MCF 10A (cell line): ENCODE measurements at regions not wholly inside any gene's neighbourhood (a gene's known extent, or its start where the extent isn't known, plus 50 kb on each side); places are given as distances from the start of the nearest gene placed in this dataset.
"Not testable (repeated sequence)": the region's sequence is repeated elsewhere in the genome, so short reads cannot be mapped to it uniquely, and the experiment has no call there.

Experiments used
- BruUV-seq: library from RNA; stranded (reverse); fragments of 400-500 nt; replicated peaks from 2 replicates; lab custom pipeline; 2021; lab: Mats Ljungman, UMichigan
- CTCF ChIA-PET: fragments of 300-600 bp; sonication (Branson Sonifier 250); formaldehyde crosslinking; extraction: SDS; loops from one replicate; lab custom pipeline; 2021; ENCODE audit warnings: antibody characterized with exemption, inconsistent platforms; lab: Yijun Ruan, JAX
- POLR2A ChIA-PET: fragments of 300-600, 350-650 bp; sonication (Branson Sonifier 250); formaldehyde crosslinking; extraction: SDS; loops from one replicate; lab custom pipeline; 2020; ENCODE audit warnings: antibody characterized with exemption, inconsistent platforms; lab: Yijun Ruan, JAX
- DNase-seq: peaks from one replicate; pipeline ENCODE4 v3.0.0-alpha.2; 2018; ENCODE audit not compliant: unreplicated experiment
- H3K27ac Mint-ChIP-seq: one replicate; pipeline ENCODE4 v1.8.0; 2022; ENCODE audit warnings: mild to moderate bottlenecking, low read depth, mixed read lengths; ENCODE audit not compliant: unreplicated experiment
- H3K27me3 Mint-ChIP-seq: one replicate; pipeline ENCODE4 v1.8.0; 2022; ENCODE audit warnings: mixed read lengths; ENCODE audit not compliant: insufficient read depth, unreplicated experiment
- H3K36me3 Mint-ChIP-seq: one replicate; pipeline ENCODE4 v1.8.0; 2022; ENCODE audit warnings: mild to moderate bottlenecking, moderate library complexity, mixed read lengths; ENCODE audit not compliant: insufficient read depth, unreplicated experiment
- H3K4me1 Mint-ChIP-seq: one replicate; pipeline ENCODE4 v1.8.0; 2022; ENCODE audit warnings: mixed read lengths; ENCODE audit not compliant: insufficient read depth, unreplicated experiment
- H3K4me3 Mint-ChIP-seq: one replicate; pipeline ENCODE4 v1.8.0; 2022; ENCODE audit warnings: mild to moderate bottlenecking, moderate library complexity, mixed read lengths; ENCODE audit not compliant: unreplicated experiment
- H3K9me3 Mint-ChIP-seq: one replicate; pipeline ENCODE4 v1.8.0; 2022; ENCODE audit warnings: mixed read lengths; ENCODE audit not compliant: unreplicated experiment
- intact Hi-C: fragments of 100-400 bp; cut with micrococcal nuclease; formaldehyde crosslinking; loops from 2 replicates; pipeline ENCODE4 v1.14.1; 2022
- TF ChIP-seq, protein P1 (sequence below): fragments of 200-600 bp; IDR thresholded peaks from one replicate; pipeline ENCODE4 v1.8.0; 2022; ENCODE audit warnings: antibody characterized with exemption, mild to moderate bottlenecking; ENCODE audit not compliant: unreplicated experiment

DNA sequence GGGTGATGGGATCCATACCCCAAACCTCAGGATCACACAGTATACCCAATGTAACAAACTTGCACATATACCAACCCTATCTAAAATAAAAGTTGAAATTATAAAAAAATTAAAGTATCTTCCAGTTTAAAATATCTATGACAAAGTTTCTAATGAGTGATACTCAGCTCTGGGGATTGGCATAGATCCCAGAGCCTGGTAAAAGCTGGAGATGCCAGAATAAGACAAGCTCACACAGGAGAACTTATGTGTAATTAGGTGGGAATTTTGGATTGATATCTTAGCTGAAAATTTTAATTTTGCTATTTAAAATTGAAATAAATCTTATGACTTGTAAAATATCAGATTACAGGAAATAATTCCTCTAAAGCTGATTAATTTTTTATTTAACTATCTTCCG, 686.5 kb downstream of the GABRG1 start:
- CTCF ChIA-PET = interaction anchor here (1.0 to 2.1 kb wide), 5 partner anchors 160 to 679 kb away, joined by 3 to 12 read pairs (median 4); no protein-coding TSS in a partner anchor
- H3K9me3 Mint-ChIP-seq = no peaks in the 10 kb centered on the region
- H3K27me3 Mint-ChIP-seq = no peaks in the 10 kb centered on the region
- intact Hi-C loops = no loop called here
- peaks cover 6% of the 10 kb centered on the region for H3K36me3 Mint-ChIP-seq
- H3K4me1 Mint-ChIP-seq = peaks cover 10% of the 10 kb centered on the region
- BruUV-seq = no TSS peak
- TF ChIP-seq, protein P1, sequence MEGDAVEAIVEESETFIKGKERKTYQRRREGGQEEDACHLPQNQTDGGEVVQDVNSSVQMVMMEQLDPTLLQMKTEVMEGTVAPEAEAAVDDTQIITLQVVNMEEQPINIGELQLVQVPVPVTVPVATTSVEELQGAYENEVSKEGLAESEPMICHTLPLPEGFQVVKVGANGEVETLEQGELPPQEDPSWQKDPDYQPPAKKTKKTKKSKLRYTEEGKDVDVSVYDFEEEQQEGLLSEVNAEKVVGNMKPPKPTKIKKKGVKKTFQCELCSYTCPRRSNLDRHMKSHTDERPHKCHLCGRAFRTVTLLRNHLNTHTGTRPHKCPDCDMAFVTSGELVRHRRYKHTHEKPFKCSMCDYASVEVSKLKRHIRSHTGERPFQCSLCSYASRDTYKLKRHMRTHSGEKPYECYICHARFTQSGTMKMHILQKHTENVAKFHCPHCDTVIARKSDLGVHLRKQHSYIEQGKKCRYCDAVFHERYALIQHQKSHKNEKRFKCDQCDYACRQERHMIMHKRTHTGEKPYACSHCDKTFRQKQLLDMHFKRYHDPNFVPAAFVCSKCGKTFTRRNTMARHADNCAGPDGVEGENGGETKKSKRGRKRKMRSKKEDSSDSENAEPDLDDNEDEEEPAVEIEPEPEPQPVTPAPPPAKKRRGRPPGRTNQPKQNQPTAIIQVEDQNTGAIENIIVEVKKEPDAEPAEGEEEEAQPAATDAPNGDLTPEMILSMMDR = no peak
- no peak overlapping the region for H3K27ac Mint-ChIP-seq
- POLR2A ChIA-PET = interaction anchor here (0.6 to 0.9 kb wide), 3 partner anchors 36 to 518 kb away, joined by 3 to 4 read pairs (median 3); no protein-coding TSS in a partner anchor
- peak; percentile 4 for DNase-seq
- H3K4me3 Mint-ChIP-seq = no peak overlapping the region

DNA sequence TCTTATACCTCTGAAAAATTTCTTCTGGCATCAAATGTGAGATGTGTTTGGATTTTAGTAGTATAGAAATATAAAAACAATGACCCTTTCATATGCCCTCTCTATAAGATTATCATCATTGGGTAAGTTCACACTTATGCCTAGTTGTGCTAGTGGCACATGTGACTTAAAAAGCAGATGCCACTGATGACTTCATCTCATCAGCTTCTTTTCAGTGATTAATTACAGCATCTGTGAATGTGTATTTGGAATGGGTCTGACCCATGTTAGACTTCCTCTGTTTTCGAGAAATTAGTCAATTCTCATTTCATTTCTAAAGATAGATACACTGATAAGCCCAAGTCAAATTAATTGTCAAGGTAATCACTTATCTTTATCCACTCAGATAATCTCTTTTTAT, 698.7 kb downstream of the GABRG1 start:
- POLR2A ChIA-PET = no interaction called here
- Mint-ChIP-seq H3K27me3 (no peaks in the 10 kb centered on the region), H3K4me3 (no peak overlapping the region), H3K36me3 (no peaks in the 10 kb centered on the region), H3K9me3 (peaks cover 17% of the 10 kb centered on the region), H3K27ac (no peak overlapping the region), H3K4me1 (no peaks in the 10 kb centered on the region)
- TF ChIP-seq, protein P1 = no peak
- CTCF ChIA-PET = interaction anchor here (0.6 kb wide), 1 partner anchor 75 kb away, joined by 3 read pairs; no protein-coding TSS in a partner anchor
- BruUV-seq = no TSS peak
- DNase-seq = no peak
- intact Hi-C loops = no loop called here

GRCh38 chr4:45423896-45424295, 697.5 kb upstream of the GNPDA2 start:
- H3K36me3 Mint-ChIP-seq = no peaks in the 10 kb centered on the region
- no peak overlapping the region for H3K27ac Mint-ChIP-seq

GRCh38 chr4:45420091-45420674, 693.8 kb upstream of the GNPDA2 start:
- H3K9me3 Mint-ChIP-seq = peaks cover 17% of the 10 kb centered on the region
- H3K27me3 Mint-ChIP-seq, H3K27ac Mint-ChIP-seq, CTCF ChIA-PET, intact Hi-C loops, H3K36me3 Mint-ChIP-seq, H3K4me1 Mint-ChIP-seq, H3K4me3 Mint-ChIP-seq, BruUV-seq, DNase-seq, POLR2A ChIA-PET: not testable (repeated sequence)

More at GRCh38 chr4:45423896-45424295, 697.5 kb upstream of the GNPDA2 start:
- intact Hi-C loops = no loop called here
- TF ChIP-seq, protein P1 = no peak
- Mint-ChIP-seq H3K4me1 (no peaks in the 10 kb centered on the region), H3K4me3 (no peak overlapping the region), H3K9me3 (peaks cover 17% of the 10 kb centered on the region), H3K27me3 (no peaks in the 10 kb centered on the region)
- POLR2A ChIA-PET = no interaction called here
- CTCF ChIA-PET = no interaction called here
- DNase-seq = no peak
- no TSS peak for BruUV-seq
